OCI-LY1 (cell line): ENCODE measurements at regions not wholly inside any gene's neighbourhood (a gene's known extent, or its start where the extent isn't known, plus 50 kb on each side); places are given as distances from the start of the nearest gene placed in this dataset.

Experiments used
- H2AFZ ChIP-seq: fragments of 200-600 bp; sonication (generic), shearing (Covaris generic); 2 replicates; pipeline ENCODE4 v1.6.0; 2014; ENCODE audit warnings: antibody characterized with exemption, mild to moderate bottlenecking, low read length
- H3F3A ChIP-seq: fragments of 200-600 bp; sonication (generic), shearing (Covaris generic); 2 replicates; pipeline ENCODE4 v1.6.0; 2014; ENCODE audit warnings: mild to moderate bottlenecking, antibody characterized with exemption, low read length, moderate library complexity; ENCODE audit not compliant: insufficient read depth
- H3K27ac ChIP-seq: fragments of 200-600 bp; sonication (generic); 2 replicates; pipeline ENCODE4 v1.5.1; 2014; ENCODE audit warnings: low read length, mixed run types, mild to moderate bottlenecking, low read depth; ENCODE audit not compliant: poor library complexity, severe bottlenecking
- H3K27me3 ChIP-seq: fragments of 200-600 bp; sonication (generic); 2 replicates; pipeline ENCODE4 v1.6.0; 2014; ENCODE audit warnings: antibody characterized with exemption, mild to moderate bottlenecking, low read length, moderate library complexity; ENCODE audit not compliant: insufficient read depth
- H3K36me3 ChIP-seq: fragments of 200-600 bp; sonication (generic); 2 replicates; pipeline ENCODE4 v1.6.1; 2014; ENCODE audit warnings: mild to moderate bottlenecking, antibody characterized with exemption, low read length, moderate library complexity, mixed read lengths; ENCODE audit not compliant: insufficient read depth
- H3K4me1 ChIP-seq: fragments of 200-600 bp; sonication (generic); 2 replicates; pipeline ENCODE4 v1.5.1; 2014; ENCODE audit warnings: mild to moderate bottlenecking, low read length, moderate library complexity; ENCODE audit not compliant: insufficient read depth, severe bottlenecking
- H3K4me2 ChIP-seq: fragments of 200-600 bp; sonication (generic), shearing (Covaris generic); 2 replicates; pipeline ENCODE4 v1.6.1; 2014; ENCODE audit warnings: low read length
- H3K4me3 ChIP-seq: fragments of 200-600 bp; sonication (generic); 2 replicates; pipeline ENCODE4 v1.5.1; 2014; ENCODE audit warnings: low read length, low read depth, mild to moderate bottlenecking, mixed read lengths; ENCODE audit not compliant: poor library complexity, severe bottlenecking
- H3K79me2 ChIP-seq: fragments of 200-600 bp; shearing (Covaris generic); 2 replicates; pipeline ENCODE4 v1.6.1; 2016; ENCODE audit warnings: mixed run types, low read length, mixed read lengths; ENCODE audit not compliant: insufficient read depth
- H3K9ac ChIP-seq: fragments of 200-600 bp; sonication (generic), shearing (Covaris generic); 2 replicates; pipeline ENCODE4 v1.6.1; 2014; ENCODE audit warnings: mild to moderate bottlenecking, low read length, mixed read lengths
- H3K9me2 ChIP-seq: fragments of 200-600 bp; sonication (generic), shearing (Covaris generic); 2 replicates; pipeline ENCODE4 v1.6.1; 2014; ENCODE audit warnings: low read depth, mild to moderate bottlenecking, low read length, mixed read lengths
- H3K9me3 ChIP-seq: fragments of 200-600 bp; shearing (Covaris generic); 2 replicates; pipeline ENCODE4 v1.6.1; 2014; ENCODE audit warnings: low read length, mixed read lengths
- H4K20me1 ChIP-seq: fragments of 200-600 bp; sonication (generic), shearing (Covaris generic); 2 replicates; pipeline ENCODE4 v1.6.0; 2016; ENCODE audit warnings: mild to moderate bottlenecking, low read length; ENCODE audit not compliant: insufficient read depth
- CTCF ChIP-seq: fragments of 200-600 bp; sonication (generic), shearing (Covaris generic); IDR thresholded peaks from 2 replicates; pipeline ENCODE4 v1.5.1; 2017; ENCODE audit warnings: mild to moderate bottlenecking, antibody characterized with exemption, low read length, moderate library complexity, mixed read lengths
- EZH2 ChIP-seq: fragments of 200-600 bp; sonication (generic), shearing (Covaris generic); IDR thresholded peaks from 2 replicates; pipeline ENCODE4 v1.8.0; 2017; ENCODE audit warnings: borderline replicate concordance, mixed run types, mild to moderate bottlenecking, antibody characterized with exemption, low read length, moderate library complexity, mixed read lengths

GRCh38 chr10:90450797-90451196, 407.0 kb downstream of the HTR7 start:
- no peaks in the 10 kb centered on the region for H3K79me2 ChIP-seq
- H3K27me3 ChIP-seq = no peaks in the 10 kb centered on the region
- H3K4me3 ChIP-seq = no peak overlapping the region
- no peaks in the 10 kb centered on the region for H3K36me3 ChIP-seq
- H2AFZ ChIP-seq = no peak overlapping the region
- H4K20me1 ChIP-seq = no peaks in the 10 kb centered on the region
- no peaks in the 10 kb centered on the region for H3K9me3 ChIP-seq
- no peaks in the 10 kb centered on the region for H3K4me1 ChIP-seq
- H3K9me2 ChIP-seq = no peaks in the 10 kb centered on the region
- TF ChIP-seq CTCF = no peak
- no peak for TF ChIP-seq EZH2
- no peak overlapping the region for H3K4me2 ChIP-seq
- no peak overlapping the region for H3K27ac ChIP-seq
- H3F3A ChIP-seq = no peaks in the 10 kb centered on the region
- no peak overlapping the region for H3K9ac ChIP-seq

GRCh38 chr10:90451283-90451682, 406.6 kb downstream of the HTR7 start:
- no peak overlapping the region for H3K4me2 ChIP-seq
- H2AFZ ChIP-seq = no peak overlapping the region
- no peaks in the 10 kb centered on the region for H3K36me3 ChIP-seq
- H3K4me1 ChIP-seq = no peaks in the 10 kb centered on the region
- no peak overlapping the region for H3K9ac ChIP-seq
- H4K20me1 ChIP-seq = no peaks in the 10 kb centered on the region
- H3F3A ChIP-seq = no peaks in the 10 kb centered on the region
- H3K27ac ChIP-seq = no peak overlapping the region
- no peak overlapping the region for H3K4me3 ChIP-seq
- no peaks in the 10 kb centered on the region for H3K27me3 ChIP-seq
- H3K9me3 ChIP-seq = no peaks in the 10 kb centered on the region
- no peaks in the 10 kb centered on the region for H3K9me2 ChIP-seq
- H3K79me2 ChIP-seq = no peaks in the 10 kb centered on the region
- no peak for TF ChIP-seq EZH2
- TF ChIP-seq CTCF = no peak

GRCh38 chr10:90458054-90458453, 399.8 kb downstream of the HTR7 start:
- Histone ChIP-seq H3K27me3 (no peaks in the 10 kb centered on the region), H3K36me3 (no peaks in the 10 kb centered on the region), H3K4me3 (no peak overlapping the region), H3K27ac (no peak overlapping the region), H3K4me1 (no peaks in the 10 kb centered on the region), H3K9ac (no peak overlapping the region), H3F3A (no peaks in the 10 kb centered on the region), H3K9me3 (no peaks in the 10 kb centered on the region), H3K79me2 (no peaks in the 10 kb centered on the region), H3K4me2 (no peak overlapping the region), H2AFZ (no peak overlapping the region), H3K9me2 (no peaks in the 10 kb centered on the region), H4K20me1 (no peaks in the 10 kb centered on the region)
- TF ChIP-seq CTCF (no peak), EZH2 (no peak)
